ENCODE measurements at regions not wholly inside any gene's neighbourhood (a gene's known extent, or its start where the extent isn't known, plus 50 kb on each side); places are given as distances from the start of the nearest gene placed in this dataset.
"Not testable (repeated sequence)": the region's sequence is repeated elsewhere in the genome, so short reads cannot be mapped to it uniquely, and the experiment has no call there.

GRCh38 chr6:115540077-115540869, 520.4 kb downstream of the FRK start:
- no peak for DNase-seq

- no peak for DNase-seq
Observed at GRCh38 chr6:115539531-115539930, 521.2 kb downstream of the FRK start.

- no peak for DNase-seq
Observed at GRCh38 chr6:115524821-115525220, 535.9 kb downstream of the FRK start.

- DNase-seq: not testable (repeated sequence)
Observed at GRCh38 chr6:115521747-115522146, 538.9 kb downstream of the FRK start.

- DNase-seq: peak; percentile 98
Observed at GRCh38 chr6:115514656-115515055, 546.0 kb downstream of the FRK start.

GRCh38 chr6:115512923-115513322, 547.8 kb downstream of the FRK start:
- DNase-seq: no peak

- DNase-seq: no peak
Observed at GRCh38 chr6:115511771-115512170, 548.9 kb downstream of the FRK start.

GRCh38 chr6:115502432-115502831, 558.3 kb downstream of the FRK start:
- not testable (repeated sequence) for DNase-seq

- no peak for DNase-seq
Observed at GRCh38 chr6:115495184-115495583, 565.5 kb downstream of the FRK start.

GRCh38 chr6:115487331-115487730, 573.4 kb downstream of the FRK start:
- no peak for DNase-seq

GRCh38 chr6:115485400-115485799, 575.3 kb downstream of the FRK start:
- no peak for DNase-seq

GRCh38 chr6:115480543-115480942, 580.1 kb downstream of the FRK start:
- DNase-seq: not testable (repeated sequence)

GRCh38 chr6:115474443-115475041, 586.1 kb downstream of the FRK start:
- no peak for DNase-seq

- DNase-seq: no peak
Observed at GRCh38 chr6:115468272-115469005, 592.3 kb downstream of the FRK start.

GRCh38 chr6:115467726-115468125, 593.0 kb downstream of the FRK start:
- no peak for DNase-seq

GRCh38 chr6:115460913-115461312, 599.8 kb downstream of the FRK start:
- no peak for DNase-seq

- DNase-seq: no peak
Observed at GRCh38 chr6:115456848-115457247, 603.8 kb downstream of the FRK start.

GRCh38 chr6:115443825-115444478, 616.7 kb downstream of the FRK start:
- DNase-seq: no peak

GRCh38 chr6:115442323-115442722, 618.4 kb downstream of the FRK start:
- DNase-seq: no peak

GRCh38 chr6:115441651-115442050, 619.0 kb downstream of the FRK start:
- DNase-seq: peak; percentile 84

- DNase-seq: no peak
Observed at GRCh38 chr6:115415378-115415777, 645.3 kb downstream of the FRK start.

GRCh38 chr6:115414916-115415315, 645.8 kb downstream of the FRK start:
- DNase-seq: not testable (repeated sequence)

- DNase-seq: no peak
Observed at GRCh38 chr6:115411756-115412155, 648.9 kb downstream of the FRK start.
